H9 (cell line): ENCODE measurements at regions not wholly inside any gene's neighbourhood (a gene's known extent, or its start where the extent isn't known, plus 50 kb on each side); places are given as distances from the start of the nearest gene placed in this dataset.

Source experiments
- DNase-seq: peaks from one replicate; pipeline ENCODE4 v3.0.0-alpha.2; 2017
- H2AFZ ChIP-seq: one replicate; pipeline ENCODE4 v1.6.1; 2013; ENCODE audit warnings: mild to moderate bottlenecking, low read length, control low read depth, moderate library complexity
- H2AK5ac ChIP-seq: 2 replicates; pipeline ENCODE4 v1.6.1; 2013; ENCODE audit warnings: low read length, control low read depth, mixed read lengths; ENCODE audit not compliant: insufficient read length
- H2BK120ac ChIP-seq: one replicate; pipeline ENCODE4 v1.6.1; 2013; ENCODE audit warnings: low read depth, mild to moderate bottlenecking, low read length, control low read depth, inconsistent platforms; ENCODE audit not compliant: poor library complexity, severe bottlenecking
- H2BK12ac ChIP-seq: 2 replicates; pipeline ENCODE4 v1.6.1; 2013; ENCODE audit warnings: low read length, control low read depth, mixed read lengths, low read depth; ENCODE audit not compliant: insufficient read length
- H2BK15ac ChIP-seq: 2 replicates; pipeline ENCODE4 v1.6.1; 2013; ENCODE audit warnings: low read depth, low read length, control low read depth
- H2BK20ac ChIP-seq: one replicate; pipeline ENCODE4 v1.6.1; 2013; ENCODE audit warnings: low read depth, mild to moderate bottlenecking, low read length, control low read depth, inconsistent platforms; ENCODE audit not compliant: poor library complexity, severe bottlenecking
- H2BK5ac ChIP-seq: 2 replicates; pipeline ENCODE4 v1.6.1; 2013; ENCODE audit warnings: low read length, control low read depth, mixed read lengths; ENCODE audit not compliant: insufficient read length
- H3K14ac ChIP-seq: 2 replicates; pipeline ENCODE4 v1.6.1; 2013; ENCODE audit warnings: low read length, control low read depth; ENCODE audit not compliant: insufficient read depth
- H3K18ac ChIP-seq: 2 replicates; pipeline ENCODE4 v1.6.1; 2013; ENCODE audit warnings: low read depth, mild to moderate bottlenecking, mixed read lengths, low read length, control low read depth; ENCODE audit not compliant: insufficient read length
- H3K23ac ChIP-seq: 2 replicates; pipeline ENCODE4 v1.6.1; 2013; ENCODE audit warnings: low read length, control low read depth, mixed read lengths, low read depth; ENCODE audit not compliant: insufficient read length
- H3K23me2 ChIP-seq: 2 replicates; pipeline ENCODE4 v1.6.1; 2013; ENCODE audit warnings: low read depth, mild to moderate bottlenecking, mixed read lengths, low read length, control low read depth; ENCODE audit not compliant: insufficient read length, poor library complexity, severe bottlenecking
- H3K27ac ChIP-seq: 2 replicates; pipeline ENCODE4 v1.5.1; 2013; ENCODE audit warnings: low read length, control low read depth, mixed read lengths, low read depth; ENCODE audit not compliant: insufficient read length
- H3K27me3 ChIP-seq: 2 replicates; pipeline ENCODE4 v1.6.1; 2013; ENCODE audit warnings: low read length, control low read depth, inconsistent platforms; ENCODE audit not compliant: insufficient read depth
- H3K4ac ChIP-seq: 2 replicates; pipeline ENCODE4 v1.6.1; 2013; ENCODE audit warnings: low read depth, mild to moderate bottlenecking, control low read depth, inconsistent platforms, low read length, moderate library complexity
- H3K4me1 ChIP-seq: 2 replicates; pipeline ENCODE4 v1.6.1; 2013; ENCODE audit warnings: low read length, control low read depth, inconsistent platforms; ENCODE audit not compliant: insufficient read depth
- H3K4me2 ChIP-seq: 2 replicates; pipeline ENCODE4 v1.6.1; 2013; ENCODE audit warnings: low read length, control low read depth, mixed read lengths; ENCODE audit not compliant: insufficient read length, insufficient read depth
- H3K56ac ChIP-seq: 2 replicates; pipeline ENCODE4 v1.6.1; 2013; ENCODE audit warnings: low read depth, mild to moderate bottlenecking, mixed read lengths, low read length, control low read depth; ENCODE audit not compliant: insufficient read length
- H3K79me1 ChIP-seq: 2 replicates; pipeline ENCODE4 v1.6.1; 2013; ENCODE audit warnings: low read depth, mild to moderate bottlenecking, moderate library complexity, low read length, control low read depth, inconsistent platforms; ENCODE audit not compliant: insufficient read depth, poor library complexity, severe bottlenecking
- H3K79me2 ChIP-seq: 2 replicates; pipeline ENCODE4 v1.6.1; 2013; ENCODE audit warnings: low read length, control low read depth, inconsistent platforms; ENCODE audit not compliant: insufficient read depth
- H3K9ac ChIP-seq: 2 replicates; pipeline ENCODE4 v1.6.1; 2013; ENCODE audit warnings: low read length, control low read depth, mixed read lengths; ENCODE audit not compliant: insufficient read length; ENCODE audit errors: extremely low read depth
- H3K9me3 ChIP-seq: one replicate; pipeline ENCODE4 v1.6.1; 2013; ENCODE audit warnings: low read depth, low read length, inconsistent platforms; ENCODE audit not compliant: control insufficient read depth
- H3T11ph ChIP-seq: one replicate; pipeline ENCODE4 v1.6.1; 2013; ENCODE audit warnings: mild to moderate bottlenecking, low read length, control low read depth, inconsistent platforms
- H4K20me1 ChIP-seq: one replicate; pipeline ENCODE4 v1.6.1; 2013; ENCODE audit not compliant: control insufficient read depth, insufficient read length, insufficient read depth
- H4K5ac ChIP-seq: 2 replicates; pipeline ENCODE4 v1.6.1; 2013; ENCODE audit warnings: low read depth, mild to moderate bottlenecking, mixed read lengths, low read length, control low read depth; ENCODE audit not compliant: insufficient read length
- H4K8ac ChIP-seq: replicated peaks from 2 replicates; pipeline ENCODE4 v1.6.1; 2013; ENCODE audit warnings: low read length, control low read depth, mixed read lengths, low read depth; ENCODE audit not compliant: insufficient read length
- H4K91ac ChIP-seq: 2 replicates; pipeline ENCODE4 v1.6.1; 2013; ENCODE audit warnings: low read depth, mild to moderate bottlenecking, moderate library complexity, mixed read lengths, low read length, control low read depth; ENCODE audit not compliant: insufficient read length
- H3K27ac Mint-ChIP-seq, 3 experiments: 2 replicates in 2 of 3; 3 replicates in 1 of 3; pipeline ENCODE4 v1.8.0; 2020 to 2021; ENCODE audit warnings: mixed read lengths in 3 of 3, mild to moderate bottlenecking in 1 of 3, moderate library complexity in 1 of 3
- H3K27me3 Mint-ChIP-seq: 2 replicates; pipeline ENCODE4 v1.8.0; 2021; ENCODE audit warnings: low read depth, mild to moderate bottlenecking, moderate library complexity, mixed read lengths
- H3K36me3 Mint-ChIP-seq, 3 experiments: 2 replicates in 2 of 3; 3 replicates in 1 of 3; pipeline ENCODE4 v1.8.0; 2020 to 2021; ENCODE audit warnings: low read depth in 3 of 3, mixed read lengths in 3 of 3; ENCODE audit not compliant: insufficient read depth in 1 of 3
- H3K4me1 Mint-ChIP-seq, 2 experiments: 2 replicates each; pipeline ENCODE4 v1.8.0; 2020; ENCODE audit warnings: mixed read lengths in 2 of 2
- H3K4me3 Mint-ChIP-seq, 2 experiments: 2 replicates in 1 of 2; 3 replicates in 1 of 2; pipeline ENCODE4 v1.8.0; 2020 to 2021; ENCODE audit warnings: mild to moderate bottlenecking in 2 of 2, mixed read lengths in 2 of 2, moderate library complexity in 1 of 2
- H3K9me3 Mint-ChIP-seq, 2 experiments: 2 replicates in 1 of 2; 3 replicates in 1 of 2; pipeline ENCODE4 v1.8.0; 2020; ENCODE audit warnings: mild to moderate bottlenecking in 2 of 2, mixed read lengths in 2 of 2, moderate library complexity in 1 of 2
- CTCF ChIP-seq: fragments of 200-600 bp; sonication (generic); conservative IDR thresholded peaks from 3 replicates; pipeline ENCODE4 v1.8.0; 2021; ENCODE audit warnings: antibody characterized with exemption, mild to moderate bottlenecking
- WGBS: extraction: QIAGEN DNeasy Blood & Tissue Kit; methylation state at CpG from one replicate; pipeline ENCODE4 v1.1.7; 2013; ENCODE audit warnings: missing lambda C conversion rate, low lambda C conversion rate, mixed read lengths; ENCODE audit not compliant: insufficient read length; ENCODE audit errors: extremely low coverage; 5-methylcytosine and 5-hydroxymethylcytosine counted together

GRCh38 chr20:40191573-40191972 lies 497.5 kb downstream of the MAFB start:
- no peak overlapping the region for H3K4me3 Mint-ChIP-seq
- Histone ChIP-seq H2AFZ (no peak overlapping the region), H2BK120ac (no peak overlapping the region), H3K56ac (no peak overlapping the region), H3K18ac (no peak overlapping the region), H4K91ac (no peak overlapping the region), H3K27ac (no peak overlapping the region), H3K79me1 (no peaks in the 10 kb centered on the region), H4K20me1 (no peaks in the 10 kb centered on the region), H3K79me2 (no peaks in the 10 kb centered on the region), H4K8ac (no peak overlapping the region), H2AK5ac (no peak overlapping the region), H3K27me3 (no peaks in the 10 kb centered on the region), H3K4ac (no peak overlapping the region), H3K23ac (no peak overlapping the region), H3K9ac (no peak overlapping the region), H3K4me2 (no peak overlapping the region), H3T11ph (no peak overlapping the region), H4K5ac (no peak overlapping the region), H3K9me3 (no peaks in the 10 kb centered on the region), H3K23me2 (no peaks in the 10 kb centered on the region), H2BK20ac (no peak overlapping the region), H2BK15ac (no peak overlapping the region), H3K4me1 (no peaks in the 10 kb centered on the region), H2BK5ac (no peak overlapping the region), H2BK12ac (no peak overlapping the region), H3K14ac (no peak overlapping the region)
- H3K27ac Mint-ChIP-seq, result no peak overlapping the region
- no peaks in the 10 kb centered on the region for H3K36me3 Mint-ChIP-seq
- no peak for TF ChIP-seq CTCF
- no peaks in the 10 kb centered on the region for H3K27me3 Mint-ChIP-seq
- no peaks in the 10 kb centered on the region for H3K9me3 Mint-ChIP-seq
- H3K4me1 Mint-ChIP-seq, result no peaks in the 10 kb centered on the region
- WGBS, result no CpG with 5 or more reads among the region's 4 CpGs
- DNase-seq, result no peak
